Vagina (tissue), 2 donors: ENCODE measurements at regions not wholly inside any gene's neighbourhood (a gene's known extent, or its start where the extent isn't known, plus 50 kb on each side); places are given as distances from the start of the nearest gene placed in this dataset.

Experiments used
- DNase-seq, 2 donors: peaks; one replicate each; pipeline ENCODE4 v3.0.0-alpha.2; 2017; ENCODE audit errors: extremely low spot score in 2 of 2
- H3K27ac ChIP-seq: fragments of 200-600 bp; sonication (generic); one replicate; pipeline ENCODE4 v1.5.1; 2019
- H3K27me3 ChIP-seq: fragments of 200-600 bp; sonication (generic); one replicate; pipeline ENCODE4 v1.5.1; 2019
- H3K36me3 ChIP-seq, 2 donors: fragments of 200-600 bp; sonication (generic); one replicate each; pipeline ENCODE4 v1.5.1; 2017 to 2019
- H3K4me1 ChIP-seq: fragments of 200-600 bp; sonication (generic); one replicate; pipeline ENCODE4 v1.5.1; 2019
- H3K4me3 ChIP-seq, 2 donors: fragments of 200-600 bp; sonication (generic); 1 replicate in 1 of 2; 2 replicates in 1 of 2; pipeline ENCODE4 v1.5.1; 2016 to 2019
- H3K9me3 ChIP-seq: fragments of 200-600 bp; sonication (generic); one replicate; pipeline ENCODE4 v1.5.1; 2019
- POLR2A ChIP-seq, 2 donors: fragments of 450-650 bp; IDR thresholded peaks; one replicate each; pipeline ENCODE4 v1.6.1; 2017; ENCODE audit warnings: antibody characterized with exemption in 2 of 2, mild to moderate bottlenecking in 2 of 2, moderate library complexity in 2 of 2
- POLR2AphosphoS5 ChIP-seq, 2 donors: sonication (generic); formaldehyde crosslinking; IDR thresholded peaks; one replicate each; pipeline ENCODE4 v1.9.0; 2017; ENCODE audit warnings: antibody characterized with exemption in 2 of 2, mild to moderate bottlenecking in 2 of 2, low read depth in 1 of 2; ENCODE audit not compliant: insufficient read depth in 1 of 2
- intact Hi-C: fragments of 100-400 bp; cut with DNase I; formaldehyde crosslinking; loops from one replicate; pipeline ENCODE4 v1.15.1; 2023
- TF ChIP-seq, protein P1 (sequence below), 3 experiments: fragments of 450-650 bp in 2 of 3; fragments of 200-600 bp in 1 of 3; sonication (generic) in 1 of 3; IDR thresholded peaks; one replicate each; pipeline ENCODE4 v1.5.1; 2017 to 2019; ENCODE audit warnings: antibody characterized with exemption in 3 of 3, mild to moderate bottlenecking in 2 of 3, moderate library complexity in 2 of 3

DNA sequence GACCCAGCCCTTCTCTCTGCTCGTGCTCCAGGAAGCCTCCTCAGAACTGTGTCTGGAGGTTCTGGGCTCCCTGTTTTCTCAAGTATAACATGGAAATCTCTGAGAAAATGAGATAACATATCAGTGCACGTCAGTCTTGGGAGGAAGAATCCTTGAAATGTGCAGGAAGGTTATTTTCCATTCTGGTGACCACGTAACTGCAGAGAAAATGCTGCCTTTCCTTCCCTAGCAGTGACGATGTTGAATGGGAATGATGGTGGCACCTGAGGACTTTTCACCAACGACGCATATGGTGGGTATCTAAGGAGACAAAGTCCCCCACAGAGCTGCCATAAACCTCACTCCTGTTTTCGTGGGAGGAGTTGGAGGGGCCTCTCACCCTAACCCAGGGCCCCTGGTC lies 272.1 kb upstream of the SIX2 start:
- Histone ChIP-seq H3K4me3 (no peak overlapping the region), H3K36me3 (no peaks in the 10 kb centered on the region), H3K9me3 (no peaks in the 10 kb centered on the region), H3K4me1 (no peaks in the 10 kb centered on the region), H3K27ac (no peak overlapping the region), H3K27me3 (no peaks in the 10 kb centered on the region)
- no peak for DNase-seq
- TF ChIP-seq, protein P1, sequence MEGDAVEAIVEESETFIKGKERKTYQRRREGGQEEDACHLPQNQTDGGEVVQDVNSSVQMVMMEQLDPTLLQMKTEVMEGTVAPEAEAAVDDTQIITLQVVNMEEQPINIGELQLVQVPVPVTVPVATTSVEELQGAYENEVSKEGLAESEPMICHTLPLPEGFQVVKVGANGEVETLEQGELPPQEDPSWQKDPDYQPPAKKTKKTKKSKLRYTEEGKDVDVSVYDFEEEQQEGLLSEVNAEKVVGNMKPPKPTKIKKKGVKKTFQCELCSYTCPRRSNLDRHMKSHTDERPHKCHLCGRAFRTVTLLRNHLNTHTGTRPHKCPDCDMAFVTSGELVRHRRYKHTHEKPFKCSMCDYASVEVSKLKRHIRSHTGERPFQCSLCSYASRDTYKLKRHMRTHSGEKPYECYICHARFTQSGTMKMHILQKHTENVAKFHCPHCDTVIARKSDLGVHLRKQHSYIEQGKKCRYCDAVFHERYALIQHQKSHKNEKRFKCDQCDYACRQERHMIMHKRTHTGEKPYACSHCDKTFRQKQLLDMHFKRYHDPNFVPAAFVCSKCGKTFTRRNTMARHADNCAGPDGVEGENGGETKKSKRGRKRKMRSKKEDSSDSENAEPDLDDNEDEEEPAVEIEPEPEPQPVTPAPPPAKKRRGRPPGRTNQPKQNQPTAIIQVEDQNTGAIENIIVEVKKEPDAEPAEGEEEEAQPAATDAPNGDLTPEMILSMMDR (IDR thresholded peaks at IDR 0.05) = no peak
- TF ChIP-seq POLR2A (IDR thresholded peaks at IDR 0.05) = no peak
- TF ChIP-seq POLR2AphosphoS5 (IDR thresholded peaks at IDR 0.05; ENCODE audit: insufficient read depth in 1 of 2, low read depth in 1 of 2) = no peak
- intact Hi-C loops = no loop called here

DNA sequence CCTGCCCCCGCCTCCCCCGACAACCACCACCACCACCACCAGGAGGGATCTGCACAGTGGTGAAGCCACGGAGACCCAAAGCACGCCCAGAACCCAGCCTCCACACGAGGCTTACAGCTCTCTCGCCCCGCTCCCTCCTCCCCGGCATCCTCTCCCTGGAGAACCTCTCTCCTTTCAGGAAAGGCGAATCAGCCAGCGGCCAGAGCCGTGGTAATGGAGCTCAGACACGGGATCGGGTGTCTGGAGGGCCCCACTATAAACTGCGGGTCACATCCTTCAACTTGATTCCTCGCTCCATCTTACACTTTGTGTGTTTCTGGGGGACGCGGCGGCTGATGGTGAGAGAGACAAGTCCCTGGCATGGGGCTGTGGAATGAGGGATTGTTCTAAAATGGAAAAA lies 271.5 kb upstream of the SIX2 start:
- no peaks in the 10 kb centered on the region for H3K36me3 ChIP-seq
- H3K4me1 ChIP-seq = no peaks in the 10 kb centered on the region
- no peak overlapping the region for H3K4me3 ChIP-seq
- DNase-seq = no peak
- no peak overlapping the region for H3K27ac ChIP-seq
- TF ChIP-seq, protein P1 (IDR thresholded peaks at IDR 0.05) = no peak
- no peak for TF ChIP-seq POLR2AphosphoS5 (IDR thresholded peaks at IDR 0.05; ENCODE audit: insufficient read depth in 1 of 2, low read depth in 1 of 2)
- H3K27me3 ChIP-seq = no peaks in the 10 kb centered on the region
- H3K9me3 ChIP-seq = no peaks in the 10 kb centered on the region
- intact Hi-C loops = no loop called here

DNA sequence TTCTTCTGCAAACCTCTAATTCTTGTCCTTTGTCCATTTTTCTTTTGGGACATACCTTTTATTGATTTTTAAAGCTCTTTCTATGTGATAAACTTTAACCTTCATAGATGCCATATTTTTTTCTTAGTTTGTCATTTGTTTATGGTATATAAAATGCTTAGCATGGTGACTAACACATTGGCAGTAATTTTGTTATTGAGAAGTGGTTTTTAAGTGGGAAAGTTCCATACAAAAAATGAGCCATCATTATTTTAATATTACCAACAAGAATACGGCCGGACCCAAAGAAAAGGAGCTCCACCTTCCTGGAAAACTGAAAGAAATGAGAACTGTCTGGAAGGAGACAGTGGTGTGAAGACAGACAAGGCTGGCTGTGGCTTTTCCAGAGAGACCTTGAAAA lies 270.1 kb upstream of the SIX2 start:
- TF ChIP-seq POLR2A (IDR thresholded peaks at IDR 0.05) (no peak), POLR2AphosphoS5 (IDR thresholded peaks at IDR 0.05; ENCODE audit: insufficient read depth in 1 of 2, low read depth in 1 of 2) (no peak)
- TF ChIP-seq, protein P1 (IDR thresholded peaks at IDR 0.05) = no peak
- intact Hi-C loops = no loop called here
- Histone ChIP-seq H3K27me3 (no peaks in the 10 kb centered on the region), H3K4me3 (no peak overlapping the region), H3K36me3 (no peaks in the 10 kb centered on the region), H3K4me1 (no peaks in the 10 kb centered on the region), H3K9me3 (no peaks in the 10 kb centered on the region), H3K27ac (no peak overlapping the region)
- no peak for DNase-seq

DNA sequence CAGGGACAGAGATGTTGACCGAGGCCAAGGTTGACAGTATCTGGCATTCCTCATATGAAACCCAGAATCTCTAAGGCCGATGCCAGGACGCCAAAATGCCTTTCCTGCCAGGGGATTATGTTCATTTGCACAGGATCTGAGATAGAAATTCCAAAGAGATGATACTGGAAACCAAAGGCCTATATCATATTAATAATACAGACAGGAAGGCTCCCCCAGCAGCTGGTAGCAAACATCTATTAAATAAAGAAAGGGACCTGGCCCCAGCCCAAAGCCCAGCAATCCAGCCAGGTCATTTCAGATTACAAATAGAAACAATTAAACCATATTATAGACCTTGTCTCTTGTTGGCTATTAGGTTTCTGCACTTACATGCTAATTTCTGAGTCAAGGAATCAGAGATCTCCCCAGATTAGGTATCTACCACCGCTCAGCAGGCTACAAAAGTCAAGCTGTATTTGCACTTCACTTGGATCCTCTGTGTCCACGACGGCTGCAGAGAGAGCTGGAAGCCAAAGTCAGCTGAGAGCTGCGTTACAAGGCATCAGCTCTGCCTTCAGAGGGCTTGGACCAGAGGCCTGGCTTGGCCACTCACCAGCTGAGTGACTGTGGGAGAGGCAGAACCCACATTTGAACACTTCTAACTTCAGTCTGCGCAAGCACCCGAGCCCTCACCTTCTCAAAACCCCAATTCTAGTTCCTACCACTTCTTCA lies 269.3 kb upstream of the SIX2 start:
- Histone ChIP-seq H3K4me1 (no peaks in the 10 kb centered on the region), H3K27ac (no peak overlapping the region), H3K9me3 (no peaks in the 10 kb centered on the region), H3K36me3 (no peaks in the 10 kb centered on the region), H3K4me3 (no peak overlapping the region), H3K27me3 (no peaks in the 10 kb centered on the region)
- DNase-seq = no peak
- intact Hi-C loops = no loop called here
- TF ChIP-seq POLR2A (IDR thresholded peaks at IDR 0.05) = no peak
- TF ChIP-seq POLR2AphosphoS5 (IDR thresholded peaks at IDR 0.05; ENCODE audit: insufficient read depth in 1 of 2, low read depth in 1 of 2) = no peak
- TF ChIP-seq, protein P1 (IDR thresholded peaks at IDR 0.05) = no peak

DNA sequence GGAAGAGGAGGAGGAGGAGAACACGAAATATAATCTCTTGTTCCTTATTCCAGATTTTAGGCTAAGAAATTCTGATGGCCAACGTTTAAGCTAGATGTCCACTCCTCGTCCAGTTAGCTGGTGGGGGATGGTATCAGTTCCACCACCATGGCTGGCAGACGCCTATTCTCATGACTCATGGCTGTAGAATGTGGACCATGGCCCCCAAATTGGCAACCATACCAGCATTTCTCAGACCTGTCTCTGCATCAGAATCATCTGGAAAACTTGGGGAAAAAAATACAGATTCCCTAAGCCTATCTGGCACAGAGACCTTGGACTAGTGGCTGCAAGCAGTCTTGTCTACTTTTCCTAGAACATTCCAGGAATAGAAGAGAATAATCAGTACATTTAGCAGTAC lies 267.7 kb upstream of the SIX2 start:
- intact Hi-C loops = no loop called here
- no peak overlapping the region for H3K27ac ChIP-seq
- H3K4me1 ChIP-seq = no peaks in the 10 kb centered on the region
- no peak for DNase-seq
- no peaks in the 10 kb centered on the region for H3K27me3 ChIP-seq
- no peaks in the 10 kb centered on the region for H3K9me3 ChIP-seq
- H3K4me3 ChIP-seq = no peak overlapping the region
- H3K36me3 ChIP-seq = no peaks in the 10 kb centered on the region
- no peak for TF ChIP-seq POLR2A (IDR thresholded peaks at IDR 0.05)
- no peak for TF ChIP-seq POLR2AphosphoS5 (IDR thresholded peaks at IDR 0.05; ENCODE audit: insufficient read depth in 1 of 2, low read depth in 1 of 2)
- TF ChIP-seq, protein P1 (IDR thresholded peaks at IDR 0.05) = no peak
